ENCODE measurements at regions not wholly inside any gene's neighbourhood (a gene's known extent, or its start where the extent isn't known, plus 50 kb on each side); places are given as distances from the start of the nearest gene placed in this dataset.

- FAIRE-seq: no peak
- H3K4me2 ChIP-seq (ENCODE audit: control insufficient read depth, extremely low read depth, insufficient read depth, low read depth, low read length): no peak overlapping the region
- dilution Hi-C loops (cut with MboI; ENCODE audit: extremely low pct_ligation_motif_present, low sequenced_read_pairs): no loop called here
Observed at GRCh38 chrX:39150621-39151020, 349.4 kb downstream of the MID1IP1 start.

GRCh38 chrX:39152106-39152649 lies 350.9 kb downstream of the MID1IP1 start:
- no peak overlapping the region for H2AFZ ChIP-seq (ENCODE audit: control insufficient read depth, low read length)
- no peaks in the 10 kb centered on the region for H3K9me3 ChIP-seq (ENCODE audit: control insufficient read depth, low read depth, low read length)
- H3K9ac ChIP-seq (ENCODE audit: control insufficient read depth, extremely low read depth, insufficient read depth, low read length): no peak overlapping the region
- H3K4me2 ChIP-seq (ENCODE audit: control insufficient read depth, extremely low read depth, insufficient read depth, low read depth, low read length): no peak overlapping the region
- dilution Hi-C loops (cut with MboI; ENCODE audit: extremely low pct_ligation_motif_present, low sequenced_read_pairs): no loop called here
- H3K27ac ChIP-seq (ENCODE audit: control insufficient read depth, insufficient read depth, low read length): no peak overlapping the region
- DNase-seq (ENCODE audit: low read depth, low spot score) (no peak), FAIRE-seq (no peak)
- H3K9me1 ChIP-seq (ENCODE audit: control insufficient read depth, extremely low read depth, insufficient read depth, low read length): no peaks in the 10 kb centered on the region
- TF ChIP-seq EZH2 (IDR thresholded peaks at IDR 0.05; ENCODE audit: low read length) (no peak), CTCF (optimal IDR thresholded peaks at IDR 0.05 in 1 of 3, IDR thresholded peaks at IDR 0.05 in 1 of 3, conservative IDR thresholded peaks at IDR 0.05 in 1 of 3; ENCODE audit: extremely low read depth in 1 of 3, insufficient read depth in 2 of 3, low read length in 3 of 3) (peak; percentile 61 to 84 (median 71))
- no peak overlapping the region for H3K4me3 ChIP-seq (ENCODE audit: control insufficient read depth in 2 of 3, extremely low read depth in 1 of 3, insufficient read depth in 2 of 3, low read depth in 1 of 3, low read length in 3 of 3)
- no peaks in the 10 kb centered on the region for H3K27me3 ChIP-seq (ENCODE audit: control insufficient read depth, extremely low read depth, insufficient read depth, low read length)
- no peaks in the 10 kb centered on the region for H3K4me1 ChIP-seq (ENCODE audit: control insufficient read depth, extremely low read depth, insufficient read depth, low read length)
- H4K20me1 ChIP-seq (ENCODE audit: control insufficient read depth, extremely low read depth, insufficient read depth, low read length): no peaks in the 10 kb centered on the region
- no peaks in the 10 kb centered on the region for H3K79me2 ChIP-seq (ENCODE audit: control insufficient read depth, insufficient read depth, low read length)
- H3K36me3 ChIP-seq (ENCODE audit: control insufficient read depth in 2 of 2, extremely low read depth in 1 of 2, insufficient read depth in 2 of 2, low read length in 2 of 2): no peaks in the 10 kb centered on the region

More at GRCh38 chrX:39150621-39151020, 349.4 kb downstream of the MID1IP1 start:
- Histone ChIP-seq H3K27ac (ENCODE audit: control insufficient read depth, insufficient read depth, low read length) (no peak overlapping the region), H3K79me2 (ENCODE audit: control insufficient read depth, insufficient read depth, low read length) (no peaks in the 10 kb centered on the region), H4K20me1 (ENCODE audit: control insufficient read depth, extremely low read depth, insufficient read depth, low read length) (no peaks in the 10 kb centered on the region), H2AFZ (ENCODE audit: control insufficient read depth, low read length) (no peak overlapping the region), H3K9ac (ENCODE audit: control insufficient read depth, extremely low read depth, insufficient read depth, low read length) (no peak overlapping the region), H3K4me3 (ENCODE audit: control insufficient read depth in 2 of 3, extremely low read depth in 1 of 3, insufficient read depth in 2 of 3, low read depth in 1 of 3, low read length in 3 of 3) (no peak overlapping the region), H3K4me1 (ENCODE audit: control insufficient read depth, extremely low read depth, insufficient read depth, low read length) (no peaks in the 10 kb centered on the region), H3K27me3 (ENCODE audit: control insufficient read depth, extremely low read depth, insufficient read depth, low read length) (peaks cover 1% of the 10 kb centered on the region), H3K36me3 (ENCODE audit: control insufficient read depth in 2 of 2, extremely low read depth in 1 of 2, insufficient read depth in 2 of 2, low read length in 2 of 2) (no peaks in the 10 kb centered on the region), H3K9me1 (ENCODE audit: control insufficient read depth, extremely low read depth, insufficient read depth, low read length) (no peaks in the 10 kb centered on the region), H3K9me3 (ENCODE audit: control insufficient read depth, low read depth, low read length) (no peaks in the 10 kb centered on the region)
- TF ChIP-seq EZH2 (IDR thresholded peaks at IDR 0.05; ENCODE audit: low read length) (no peak), CTCF (optimal IDR thresholded peaks at IDR 0.05 in 1 of 3, IDR thresholded peaks at IDR 0.05 in 1 of 3, conservative IDR thresholded peaks at IDR 0.05 in 1 of 3; ENCODE audit: extremely low read depth in 1 of 3, insufficient read depth in 2 of 3, low read length in 3 of 3) (no peak)
- no peak for DNase-seq (ENCODE audit: low read depth, low spot score)

All from keratinocyte (primary cell).